H1 (cell line): ENCODE measurements at regions not wholly inside any gene's neighbourhood (a gene's known extent, or its start where the extent isn't known, plus 50 kb on each side); places are given as distances from the start of the nearest gene placed in this dataset.

ENCODE experiments used
- ASH2L ChIP-seq: fragments of 200-600, 300-600 bp; sonication (generic); IDR thresholded peaks from one replicate; pipeline ENCODE4 v1.7.1; 2017; ENCODE audit warnings: low read length
- ATF3 ChIP-seq: IDR thresholded peaks from 2 replicates; pipeline ENCODE4 v1.6.1; 2011; ENCODE audit warnings: low read depth, mild to moderate bottlenecking, low read length; ENCODE audit not compliant: insufficient read depth
- CREB1 ChIP-seq: IDR thresholded peaks from 2 replicates; pipeline ENCODE4 v1.6.1; 2012; ENCODE audit warnings: inconsistent platforms
- CTCF ChIP-seq, 3 experiments: IDR thresholded peaks; 1 replicate in 2 of 3; 2 replicates in 1 of 3; pipeline versions ENCODE4 v1.5.1 to v1.6.1; 2011; ENCODE audit warnings: low read length in 3 of 3, mild to moderate bottlenecking in 3 of 3, inconsistent platforms in 2 of 3, low read depth in 1 of 3, moderate library complexity in 1 of 3; ENCODE audit not compliant: insufficient read depth in 1 of 3; ENCODE audit errors: control extremely low read depth in 1 of 3
- EZH2 ChIP-seq: fragments of 200-600 bp; sonication (generic); IDR thresholded peaks from 2 replicates; pipeline ENCODE4 v1.7.1; 2012; ENCODE audit warnings: low read depth, mild to moderate bottlenecking, moderate library complexity, low read length, inconsistent platforms; ENCODE audit not compliant: severe bottlenecking
- GABPA ChIP-seq: IDR thresholded peaks from 2 replicates; pipeline ENCODE4 v1.6.1; 2011; ENCODE audit warnings: mild to moderate bottlenecking, low read length, moderate library complexity, borderline replicate concordance; ENCODE audit not compliant: insufficient read depth
- MAX ChIP-seq: IDR thresholded peaks from 2 replicates; pipeline ENCODE4 v1.6.1; 2012; ENCODE audit warnings: inconsistent platforms
- POLR2A ChIP-seq, 2 experiments: IDR thresholded peaks; 1 replicate in 1 of 2; 2 replicates in 1 of 2; pipeline ENCODE4 v1.6.1; 2011; ENCODE audit warnings: low read depth in 2 of 2, low read length in 2 of 2, mild to moderate bottlenecking in 2 of 2; ENCODE audit errors: control extremely low read depth in 1 of 2
- POLR2AphosphoS5 ChIP-seq: IDR thresholded peaks from 2 replicates; pipeline ENCODE4 v1.6.1; 2011; ENCODE audit warnings: low read depth, low read length
- RAD21 ChIP-seq, 2 experiments: IDR thresholded peaks in 1 of 2; conservative IDR thresholded peaks in 1 of 2; 2 replicates each; pipeline ENCODE4 v1.6.1; 2011; ENCODE audit warnings: low read depth in 2 of 2, low read length in 2 of 2, improper control_type of control experiment in 1 of 2, inconsistent platforms in 1 of 2, mild to moderate bottlenecking in 1 of 2, moderate library complexity in 1 of 2
- RNF2 ChIP-seq: fragments of 200-900, 300-1000 bp; sonication (generic); IDR thresholded peaks from 2 replicates; pipeline ENCODE4 v1.7.1; 2016; ENCODE audit warnings: borderline replicate concordance, low read depth, mild to moderate bottlenecking, antibody characterized with exemption, low read length; ENCODE audit not compliant: poor library complexity, severe bottlenecking; ENCODE audit errors: missing control alignments
- TAF1 ChIP-seq: IDR thresholded peaks from 2 replicates; pipeline ENCODE4 v1.6.1; 2011; ENCODE audit warnings: mild to moderate bottlenecking, low read depth, low read length
- USF2 ChIP-seq: IDR thresholded peaks from 2 replicates; pipeline ENCODE4 v1.6.1; 2011; ENCODE audit warnings: low read length, improper control_type of control experiment
- YY1 ChIP-seq: IDR thresholded peaks from 2 replicates; pipeline ENCODE4 v1.6.1; 2011; ENCODE audit warnings: low read depth, mild to moderate bottlenecking, low read length

- no peak for TF ChIP-seq RAD21 (IDR thresholded peaks at IDR 0.05 in 1 of 2, conservative IDR thresholded peaks at IDR 0.05 in 1 of 2; ENCODE audit: low read depth in 2 of 2, low read length in 2 of 2)
- no peak for TF ChIP-seq CTCF (IDR thresholded peaks at IDR 0.05; ENCODE audit: control extremely low read depth in 1 of 3, insufficient read depth in 1 of 3, low read depth in 1 of 3, low read length in 3 of 3)
- TF ChIP-seq CREB1 = no peak
- no peak for TF ChIP-seq USF2
- no peak for TF ChIP-seq POLR2AphosphoS5
- TF ChIP-seq GABPA = no peak
- TF ChIP-seq MAX = no peak
- TF ChIP-seq TAF1 = no peak
- no peak for TF ChIP-seq POLR2A (IDR thresholded peaks at IDR 0.05; ENCODE audit: control extremely low read depth in 1 of 2, low read depth in 2 of 2, low read length in 2 of 2)
- no peak for TF ChIP-seq ATF3
- TF ChIP-seq RNF2 = no peak
- TF ChIP-seq EZH2 = no peak
- TF ChIP-seq YY1 = no peak
- TF ChIP-seq ASH2L = no peak
Observed at GRCh38 chr4:177596035-177596434, 153.8 kb upstream of the AGA start.
